Transverse colon (tissue), 4 donors: ENCODE measurements at regions not wholly inside any gene's neighbourhood (a gene's known extent, or its start where the extent isn't known, plus 50 kb on each side); places are given as distances from the start of the nearest gene placed in this dataset.

Experiments
- DNase-seq: peaks from one replicate; pipeline ENCODE4 v3.0.0-alpha.2; 2019
- H3K27ac ChIP-seq, 4 donors: fragments of 200-600 bp; sonication (generic); 2 replicates each; pipeline ENCODE4 v1.5.1; 2016 to 2018; ENCODE audit warnings: inconsistent platforms in 4 of 4
- H3K27me3 ChIP-seq: fragments of 200-600 bp; sonication (generic); 2 replicates; pipeline ENCODE4 v1.5.1; 2017; ENCODE audit warnings: inconsistent platforms
- H3K36me3 ChIP-seq, 4 donors: fragments of 200-600 bp; sonication (generic); 2 replicates each; pipeline ENCODE4 v1.5.1; 2017 to 2019; ENCODE audit warnings: inconsistent platforms in 4 of 4
- H3K4me1 ChIP-seq, 4 donors: fragments of 200-600 bp; sonication (generic); 2 replicates each; pipeline ENCODE4 v1.5.1; 2017 to 2020; ENCODE audit warnings: inconsistent platforms in 4 of 4
- H3K4me3 ChIP-seq, 4 donors: fragments of 200-600 bp; sonication (generic); 1 replicate in 1 of 4; 2 replicates in 3 of 4; pipeline versions ENCODE4 v1.5.1 to v1.6.1; 2017 to 2019; ENCODE audit warnings: inconsistent platforms in 4 of 4
- H3K9me3 ChIP-seq, 2 donors: fragments of 200-600 bp; sonication (generic); 2 replicates each; pipeline ENCODE4 v1.5.1; 2017 to 2019; ENCODE audit warnings: inconsistent platforms in 2 of 2
- EP300 ChIP-seq: sonication (generic); formaldehyde crosslinking; IDR thresholded peaks from one replicate; pipeline ENCODE4 v1.6.1; 2017; ENCODE audit warnings: antibody characterized with exemption, low read depth
- POLR2A ChIP-seq: fragments of 450-650 bp; IDR thresholded peaks from one replicate; pipeline ENCODE4 v1.6.1; 2016; ENCODE audit warnings: antibody characterized with exemption, mild to moderate bottlenecking, moderate library complexity
- POLR2AphosphoS5 ChIP-seq, 3 donors: sonication (generic); formaldehyde crosslinking; IDR thresholded peaks; one replicate each; pipeline ENCODE4 v1.6.1; 2016; ENCODE audit warnings: antibody characterized with exemption in 3 of 3
- WGBS, 2 donors: methylation state at CpG; one replicate each; pipeline ENCODE4 v1.1.5; 2018; ENCODE audit warnings: low coverage in 1 of 2; 5-methylcytosine and 5-hydroxymethylcytosine counted together
- in situ Hi-C, 4 donors: fragments of 200-750 bp; cut with MboI; loops; one replicate each; pipeline versions ENCODE4 v1.15.0 to v1.15.1; 2017; ENCODE audit warnings: low sequenced_read_pairs in 3 of 4, low pct_ligation_motif_present in 1 of 4, low pct_unique_long_range_greater_than_20kb in 1 of 4
- intact Hi-C: fragments of 100-400 bp; cut with DNase I; formaldehyde crosslinking; loops from one replicate; pipeline ENCODE4 v1.15.1; 2023; ENCODE audit warnings: low total_unique reads
- TF ChIP-seq, protein P1 (sequence below), 5 experiments: fragments of 200-600 bp in 3 of 5; fragments of 450-650 bp in 2 of 5; sonication (generic) in 3 of 5; IDR thresholded peaks; 1 replicate in 2 of 5; 2 replicates in 3 of 5; pipeline ENCODE4 v1.5.1; 2016 to 2017; ENCODE audit warnings: antibody characterized with exemption in 5 of 5, inconsistent platforms in 3 of 5, mild to moderate bottlenecking in 2 of 5, moderate library complexity in 1 of 5

DNA sequence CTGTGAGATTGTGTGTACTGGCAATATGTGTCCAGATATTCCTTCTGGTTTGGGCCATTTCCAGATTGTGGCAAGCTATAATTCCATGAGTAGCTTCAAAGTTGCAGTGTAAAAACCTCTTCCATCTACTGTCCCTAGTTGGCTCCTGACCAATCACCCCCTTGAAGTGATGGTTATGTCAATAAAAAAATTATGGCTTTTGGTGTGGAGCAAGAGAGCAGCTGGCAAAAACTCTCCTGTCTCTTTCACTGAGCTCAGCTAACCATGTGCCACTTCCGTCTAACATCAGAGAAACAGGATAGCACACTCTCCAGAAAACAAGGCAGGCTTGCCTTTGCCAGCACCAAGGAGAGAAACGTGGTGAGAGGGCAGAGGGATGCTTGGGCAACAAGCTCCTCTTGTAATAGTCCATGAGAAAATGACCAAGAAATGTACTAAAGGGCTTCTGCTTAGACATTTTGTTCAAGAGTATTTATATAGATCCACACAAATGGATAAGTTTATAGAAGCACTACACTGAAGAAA lies 914.4 kb upstream of the SEMA6A start:
- intact Hi-C loops = no loop called here
- Histone ChIP-seq H3K4me1 (peaks cover 0 to 5% (median 0%) of the 10 kb centered on the region in 4 donors), H3K4me3 (no peak overlapping the region), H3K9me3 (peaks cover 0 to 6% of the 10 kb centered on the region in 2 donors), H3K27ac (no peak overlapping the region), H3K27me3 (no peaks in the 10 kb centered on the region), H3K36me3 (no peaks in the 10 kb centered on the region)
- no peak for DNase-seq
- in situ Hi-C loops = no loop called here
- TF ChIP-seq EP300 (no peak), POLR2AphosphoS5 (IDR thresholded peaks at IDR 0.05) (no peak), POLR2A (no peak)
- TF ChIP-seq, protein P1, sequence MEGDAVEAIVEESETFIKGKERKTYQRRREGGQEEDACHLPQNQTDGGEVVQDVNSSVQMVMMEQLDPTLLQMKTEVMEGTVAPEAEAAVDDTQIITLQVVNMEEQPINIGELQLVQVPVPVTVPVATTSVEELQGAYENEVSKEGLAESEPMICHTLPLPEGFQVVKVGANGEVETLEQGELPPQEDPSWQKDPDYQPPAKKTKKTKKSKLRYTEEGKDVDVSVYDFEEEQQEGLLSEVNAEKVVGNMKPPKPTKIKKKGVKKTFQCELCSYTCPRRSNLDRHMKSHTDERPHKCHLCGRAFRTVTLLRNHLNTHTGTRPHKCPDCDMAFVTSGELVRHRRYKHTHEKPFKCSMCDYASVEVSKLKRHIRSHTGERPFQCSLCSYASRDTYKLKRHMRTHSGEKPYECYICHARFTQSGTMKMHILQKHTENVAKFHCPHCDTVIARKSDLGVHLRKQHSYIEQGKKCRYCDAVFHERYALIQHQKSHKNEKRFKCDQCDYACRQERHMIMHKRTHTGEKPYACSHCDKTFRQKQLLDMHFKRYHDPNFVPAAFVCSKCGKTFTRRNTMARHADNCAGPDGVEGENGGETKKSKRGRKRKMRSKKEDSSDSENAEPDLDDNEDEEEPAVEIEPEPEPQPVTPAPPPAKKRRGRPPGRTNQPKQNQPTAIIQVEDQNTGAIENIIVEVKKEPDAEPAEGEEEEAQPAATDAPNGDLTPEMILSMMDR (IDR thresholded peaks at IDR 0.05) = no peak
- 27% methylated on average over 2 of the region's 2 CpGs; no CpG with 5 or more reads in 1 of the 2 donors for WGBS, 2 donors

DNA sequence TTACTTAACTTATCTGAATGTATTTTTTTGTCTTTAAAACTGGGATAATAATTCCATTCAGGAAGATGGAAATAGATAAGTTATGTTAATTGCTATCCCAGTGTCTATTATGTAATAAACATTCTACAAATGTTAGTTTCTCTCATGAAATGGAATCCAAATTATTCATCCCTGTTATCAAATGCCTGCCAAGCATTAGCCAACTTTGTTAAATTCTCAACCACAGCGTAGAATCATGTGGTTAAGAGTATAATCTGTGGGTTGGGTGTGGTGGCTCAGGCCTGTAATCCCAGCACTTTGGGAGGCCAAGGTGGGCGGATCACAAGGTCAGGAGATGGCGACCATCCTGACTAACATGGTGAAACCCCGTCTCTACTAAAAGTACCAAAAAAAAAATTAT lies 912.9 kb upstream of the SEMA6A start:
- intact Hi-C loops = no loop called here
- Histone ChIP-seq H3K27ac (no peak overlapping the region), H3K27me3 (no peaks in the 10 kb centered on the region), H3K4me3 (no peak overlapping the region), H3K9me3 (no peaks in the 10 kb centered on the region), H3K4me1 (peaks cover 0 to 5% (median 0%) of the 10 kb centered on the region in 4 donors), H3K36me3 (no peaks in the 10 kb centered on the region)
- TF ChIP-seq POLR2A (no peak), EP300 (no peak), POLR2AphosphoS5 (IDR thresholded peaks at IDR 0.05) (no peak)
- TF ChIP-seq, protein P1 (IDR thresholded peaks at IDR 0.05) = no peak
- WGBS, 2 donors = 71 to 80% methylated on average over 2 to 4 of the region's 4 CpGs
- DNase-seq = no peak
- in situ Hi-C loops = no loop called here

DNA sequence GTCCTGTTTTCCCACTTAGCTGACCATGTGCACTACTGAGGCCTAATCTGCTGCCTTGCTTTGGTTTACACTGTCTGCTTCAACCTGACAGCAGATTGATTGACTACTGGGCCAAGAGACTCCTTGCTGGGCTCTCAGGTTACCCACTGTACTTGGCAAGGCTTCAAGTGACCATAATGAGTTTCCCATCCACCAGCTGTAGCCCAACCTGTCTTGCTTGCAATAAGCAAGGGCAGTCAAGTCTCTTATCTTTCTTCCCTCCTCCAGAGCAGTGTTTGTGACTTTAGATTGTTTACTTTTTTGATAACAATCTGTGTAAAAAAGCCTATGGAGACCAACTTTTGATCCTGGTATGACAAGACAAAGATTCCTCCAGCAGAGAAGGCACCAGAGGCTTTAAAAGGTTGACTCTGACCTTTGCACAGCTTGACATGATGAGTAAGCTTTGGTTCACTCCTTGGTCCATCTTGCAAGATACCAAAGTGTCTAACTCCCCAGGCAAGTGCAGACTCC lies 912.3 kb upstream of the SEMA6A start:
- Histone ChIP-seq H3K9me3 (no peaks in the 10 kb centered on the region), H3K27me3 (no peaks in the 10 kb centered on the region), H3K27ac (no peak overlapping the region), H3K36me3 (no peaks in the 10 kb centered on the region), H3K4me1 (peaks cover 0 to 5% (median 0%) of the 10 kb centered on the region in 4 donors), H3K4me3 (no peak overlapping the region)
- DNase-seq = peak; percentile 9
- in situ Hi-C loops (no loop called here), intact Hi-C loops (no loop called here)
- TF ChIP-seq, protein P1 (IDR thresholded peaks at IDR 0.05) = no peak
- TF ChIP-seq EP300 (no peak), POLR2A (no peak), POLR2AphosphoS5 (IDR thresholded peaks at IDR 0.05) (no peak)

DNA sequence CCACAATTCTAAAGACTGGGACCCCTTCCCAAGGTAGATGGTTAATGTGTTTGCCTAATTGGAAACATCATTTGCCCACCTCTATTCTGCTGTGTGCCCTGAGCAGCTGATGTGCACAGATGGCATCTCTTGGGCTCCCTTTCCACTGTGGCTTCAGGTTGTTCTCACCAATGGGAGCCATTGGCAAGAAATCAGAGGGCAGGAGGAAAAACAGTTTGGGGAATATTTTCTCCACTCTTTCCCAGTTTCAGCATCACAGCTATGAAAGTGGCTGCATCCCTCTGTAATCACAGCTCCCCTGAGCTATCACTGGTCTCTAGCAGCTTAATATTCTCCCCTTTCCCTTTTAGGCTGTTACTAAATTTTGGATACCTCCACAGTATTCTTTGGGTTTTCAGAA lies 911.6 kb upstream of the SEMA6A start:
- no peak for DNase-seq
- H3K4me1 ChIP-seq = peaks cover 0 to 5% (median 0%) of the 10 kb centered on the region in 4 donors
- H3K9me3 ChIP-seq = no peaks in the 10 kb centered on the region
- no peak overlapping the region for H3K27ac ChIP-seq
- TF ChIP-seq EP300 (no peak), POLR2AphosphoS5 (IDR thresholded peaks at IDR 0.05) (no peak)
- intact Hi-C loops (no loop called here), in situ Hi-C loops (no loop called here)
- H3K36me3 ChIP-seq = no peaks in the 10 kb centered on the region
- no peaks in the 10 kb centered on the region for H3K27me3 ChIP-seq
- no peak overlapping the region for H3K4me3 ChIP-seq

DNA sequence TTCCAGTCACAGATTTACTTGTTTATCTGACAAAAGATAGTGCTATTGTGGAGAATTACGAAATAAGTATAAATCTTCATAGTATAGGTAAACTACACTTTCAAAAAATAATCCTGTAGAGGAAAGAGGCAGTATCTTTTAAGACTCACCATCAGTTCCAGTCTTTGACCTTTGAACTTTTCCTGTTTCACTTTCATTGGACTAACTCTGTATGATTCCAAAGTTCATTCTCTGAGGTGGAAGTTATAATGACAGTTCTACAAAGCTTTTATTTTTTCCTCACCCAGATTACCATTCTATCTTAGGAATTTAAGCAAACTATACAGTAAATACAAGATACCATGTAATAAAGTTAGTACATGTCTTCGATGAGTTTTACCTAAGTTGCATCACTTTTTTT lies 901.3 kb upstream of the SEMA6A start:
- Histone ChIP-seq H3K9me3 (no peaks in the 10 kb centered on the region), H3K27ac (no peak overlapping the region), H3K4me3 (no peak overlapping the region), H3K36me3 (no peaks in the 10 kb centered on the region), H3K27me3 (no peaks in the 10 kb centered on the region), H3K4me1 (no peaks in the 10 kb centered on the region)
- DNase-seq = no peak
- 58 to 65% methylated on average over 2 of the region's 2 CpGs for WGBS, 2 donors
- in situ Hi-C loops (no loop called here), intact Hi-C loops (no loop called here)
- TF ChIP-seq, protein P1 (IDR thresholded peaks at IDR 0.05) = no peak
- TF ChIP-seq POLR2AphosphoS5 (IDR thresholded peaks at IDR 0.05) (no peak), POLR2A (no peak), EP300 (no peak)
